HuH-7 (cell line): ENCODE measurements at regions not wholly inside any gene's neighbourhood (a gene's known extent, or its start where the extent isn't known, plus 50 kb on each side); places are given as distances from the start of the nearest gene placed in this dataset.
"Not testable (repeated sequence)": the region's sequence is repeated elsewhere in the genome, so short reads cannot be mapped to it uniquely, and the experiment has no call there.

Experiments
- DNase-seq: peaks from one replicate; pipeline ENCODE4 v3.0.0; 2011; ENCODE audit warnings: low spot score

DNA sequence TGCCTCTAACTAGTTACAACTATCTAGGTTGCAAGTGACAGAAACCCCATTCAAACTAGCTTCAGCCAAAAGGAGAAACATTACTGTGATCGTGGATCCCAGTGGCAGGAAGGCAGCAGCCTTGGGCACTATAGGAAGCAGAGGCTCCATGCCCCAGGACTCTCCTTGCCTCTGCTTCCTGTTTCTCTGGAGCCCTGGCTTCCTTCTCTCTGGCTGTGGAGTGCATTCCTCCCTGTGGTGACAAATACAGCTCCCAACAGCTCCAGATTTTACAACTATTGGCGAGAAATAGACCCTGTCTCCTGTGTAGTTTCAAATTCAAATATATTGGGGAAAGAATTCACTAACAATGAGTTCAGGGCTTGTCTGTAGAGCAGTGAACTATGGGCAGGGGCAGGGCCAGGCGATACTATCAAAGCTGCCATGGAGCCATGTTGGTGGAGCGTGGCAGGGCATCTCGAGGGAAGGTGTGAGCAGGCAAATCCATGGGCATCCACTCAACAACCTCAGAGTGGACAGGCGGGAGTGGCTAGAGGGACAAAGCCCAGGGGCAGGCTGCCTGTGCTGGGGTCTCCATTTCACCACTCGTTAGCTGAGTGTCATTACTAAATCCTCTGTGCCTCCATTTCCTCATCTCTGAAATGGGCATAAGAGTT, 189.5 kb downstream of the ERCC6L2 start:
- no peak for DNase-seq

DNA sequence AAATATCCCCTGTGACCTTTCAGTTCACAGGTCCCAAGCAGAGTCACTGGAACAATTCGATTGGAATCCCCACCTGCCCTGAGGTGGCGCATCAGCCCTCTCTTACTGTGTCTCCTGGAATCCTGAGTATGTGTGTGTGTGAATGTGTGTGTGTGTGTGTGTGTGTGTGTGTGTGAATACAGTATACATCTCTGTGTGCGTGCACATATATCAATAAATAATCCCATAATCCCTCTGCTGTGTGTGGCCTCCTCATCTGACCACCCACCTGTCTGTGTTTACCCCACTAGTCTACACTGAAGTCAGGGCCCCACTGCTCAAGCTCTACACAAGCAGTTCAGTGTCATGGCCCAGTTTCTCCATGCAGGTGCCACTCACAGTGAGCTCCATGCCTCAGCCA, 187.4 kb downstream of the ERCC6L2 start:
- no peak for DNase-seq

DNA sequence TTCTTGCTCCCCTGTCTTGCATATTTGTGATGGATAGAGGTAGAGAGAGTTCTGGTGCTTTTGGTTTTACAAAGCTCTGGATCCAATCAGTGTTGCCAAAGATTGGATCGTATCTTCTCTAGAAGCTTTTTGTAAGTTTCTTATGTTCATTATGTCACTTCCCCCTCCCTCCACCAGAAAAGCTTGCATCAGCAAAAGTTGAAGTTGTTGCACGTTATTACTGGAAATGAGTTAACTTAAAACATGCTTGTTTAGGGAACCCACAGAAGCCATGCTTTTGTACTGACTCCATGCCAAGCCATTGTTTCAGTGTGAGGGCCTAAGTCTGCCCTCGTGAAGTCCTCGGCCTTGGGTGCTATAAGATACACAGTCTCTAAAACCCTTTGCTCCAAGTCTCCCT, 186.5 kb downstream of the ERCC6L2 start:
- no peak for DNase-seq

DNA sequence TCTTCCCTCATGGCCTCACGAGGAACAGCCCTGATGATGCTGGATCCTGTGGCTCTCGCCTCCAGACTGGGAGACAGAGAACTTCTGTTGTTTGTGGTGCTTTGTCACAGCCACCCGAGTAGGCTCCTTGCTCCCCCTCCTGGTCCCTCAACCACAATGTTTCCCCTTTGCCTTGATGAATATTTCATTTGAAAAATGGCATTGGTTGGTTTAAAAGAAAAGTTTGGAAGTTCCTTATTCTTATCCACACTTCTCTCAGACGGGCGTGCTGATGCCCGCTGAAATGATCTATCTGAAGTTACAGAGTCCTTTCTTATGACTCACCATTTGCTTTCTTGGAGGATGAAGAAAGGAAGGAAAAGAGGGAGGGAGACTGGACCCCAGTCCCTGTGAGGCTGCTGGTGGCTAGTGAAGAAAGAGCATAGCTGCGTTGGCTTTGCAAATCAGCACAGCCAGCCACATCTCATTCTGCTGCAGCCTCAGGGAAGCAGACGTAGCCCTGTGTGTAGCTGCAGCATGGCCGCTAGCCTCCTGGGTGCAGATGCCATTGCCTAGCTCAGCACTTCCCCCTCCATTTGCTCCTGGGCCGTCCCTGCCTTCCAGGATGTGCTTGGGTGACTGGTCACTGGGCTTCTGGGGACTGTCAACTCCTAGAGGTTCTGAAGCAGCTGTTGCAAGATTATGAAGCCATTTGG, 185.9 kb downstream of the ERCC6L2 start:
- DNase-seq, result peak; percentile 68

DNA sequence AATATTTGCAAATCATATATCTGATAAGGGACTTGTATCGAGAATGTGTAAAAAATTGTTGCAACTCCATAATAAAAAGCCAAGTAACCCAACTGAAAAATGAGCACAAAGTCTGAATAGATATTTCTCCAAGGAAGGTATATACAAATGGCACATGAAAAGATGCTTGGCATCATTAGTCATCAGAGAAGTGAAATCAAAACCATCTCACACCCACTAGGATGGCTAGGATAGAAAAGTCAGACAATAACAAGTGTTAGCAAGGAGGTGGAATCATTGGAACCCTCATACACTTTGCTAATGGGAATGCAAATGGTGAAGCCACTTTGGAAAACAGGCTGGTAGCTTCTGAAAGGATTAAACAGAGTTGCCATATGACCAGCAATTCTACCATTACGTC, 182.7 kb downstream of the ERCC6L2 start:
- no peak for DNase-seq

DNA sequence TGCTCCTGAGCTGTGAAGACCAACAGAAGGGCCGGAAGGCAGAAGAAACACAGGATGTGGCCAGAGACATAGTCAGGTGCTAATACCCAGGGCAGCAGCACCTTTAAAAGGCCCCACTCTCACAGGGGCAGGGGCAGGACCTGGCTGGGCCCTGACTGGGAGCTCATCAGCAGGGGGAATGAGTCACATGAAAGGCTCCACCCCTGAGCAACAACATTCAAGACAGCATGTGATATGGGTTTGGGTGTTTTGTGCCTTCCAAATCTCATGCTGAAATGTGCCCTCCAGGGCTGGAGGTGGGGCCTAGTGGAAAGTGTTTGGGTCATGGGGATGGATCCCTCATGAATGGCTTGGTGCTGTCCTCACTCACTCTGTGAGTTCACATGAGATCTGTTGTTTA, 181.7 kb downstream of the ERCC6L2 start:
- no peak for DNase-seq

DNA sequence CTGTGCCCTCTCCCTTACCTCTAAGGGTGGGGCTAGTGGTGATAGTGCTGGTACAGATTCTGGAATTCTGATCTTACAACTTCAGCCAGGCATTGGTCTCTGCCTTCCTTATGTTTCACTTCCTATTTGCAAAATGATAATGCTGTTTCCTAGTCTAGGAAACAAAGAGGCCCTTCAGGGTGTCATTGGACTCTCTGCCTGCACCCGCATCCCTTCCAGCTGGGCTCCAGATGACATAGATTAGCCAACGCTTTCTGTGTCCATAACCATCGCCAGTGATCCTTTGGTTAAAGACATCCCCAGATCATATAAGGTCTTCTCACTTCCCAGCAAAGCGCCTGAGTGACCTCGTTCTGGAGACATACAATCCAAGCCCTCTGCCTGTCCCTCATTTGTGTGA, 180.7 kb downstream of the ERCC6L2 start:
- no peak for DNase-seq

DNA sequence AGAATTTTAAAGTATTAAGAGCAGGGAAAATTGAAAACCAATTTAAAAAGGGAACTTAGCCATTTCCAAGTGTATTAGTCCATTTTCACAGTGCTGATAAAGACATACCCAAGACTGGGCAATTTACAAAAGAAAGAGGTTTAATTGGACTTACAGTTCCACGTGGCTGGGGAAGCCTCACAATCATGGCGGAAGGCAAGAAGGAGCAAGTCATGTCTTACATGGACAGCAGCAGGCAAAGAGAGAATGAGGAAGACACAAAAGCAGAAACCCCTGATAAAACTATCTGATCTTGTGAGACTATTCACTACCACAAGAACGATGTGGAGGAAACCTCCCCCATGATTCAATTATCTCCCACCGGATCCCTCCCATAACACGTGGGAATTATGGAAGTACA, 178.8 kb downstream of the ERCC6L2 start:
- not testable (repeated sequence) for DNase-seq

DNA sequence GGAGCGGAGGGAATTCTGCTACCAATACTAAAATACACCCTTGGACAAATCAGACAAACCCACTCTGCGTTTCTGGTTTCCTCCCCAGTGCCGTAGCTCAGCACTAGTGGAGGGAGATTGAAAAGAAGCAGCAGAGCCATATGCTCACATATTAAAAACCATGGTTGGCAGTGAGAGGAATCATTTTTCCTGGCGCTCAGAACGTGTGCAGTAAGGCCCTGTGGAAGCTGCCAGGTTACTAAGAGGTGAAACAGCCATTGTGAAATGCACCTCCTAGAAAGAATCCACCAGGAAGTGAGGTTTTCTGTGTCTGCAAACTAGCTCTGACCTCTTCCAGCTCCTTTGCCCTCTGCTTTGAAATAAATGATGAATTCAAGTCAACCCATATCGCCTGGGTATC, 177.2 kb downstream of the ERCC6L2 start:
- no peak for DNase-seq

DNA sequence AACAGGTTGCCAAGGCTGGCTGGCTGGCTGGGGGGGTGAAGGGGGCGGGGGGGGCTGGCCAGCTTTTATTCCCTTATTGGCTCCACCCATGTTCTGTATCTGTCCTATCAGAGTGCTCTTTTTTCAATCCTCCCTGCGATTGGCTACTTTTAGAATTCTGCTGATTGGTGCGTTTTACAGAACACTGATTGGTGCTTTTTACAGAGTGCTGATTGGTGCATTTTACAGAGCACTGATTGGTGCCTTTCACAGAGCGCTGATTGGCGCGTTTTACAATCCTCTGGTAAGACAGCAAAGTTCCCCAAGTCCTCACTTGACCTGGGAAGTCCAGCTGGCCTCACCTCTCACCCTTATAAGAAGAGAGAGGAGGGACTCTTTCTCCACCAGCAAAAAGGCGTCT, 175.9 kb downstream of the ERCC6L2 start:
- DNase-seq, result no peak

DNA sequence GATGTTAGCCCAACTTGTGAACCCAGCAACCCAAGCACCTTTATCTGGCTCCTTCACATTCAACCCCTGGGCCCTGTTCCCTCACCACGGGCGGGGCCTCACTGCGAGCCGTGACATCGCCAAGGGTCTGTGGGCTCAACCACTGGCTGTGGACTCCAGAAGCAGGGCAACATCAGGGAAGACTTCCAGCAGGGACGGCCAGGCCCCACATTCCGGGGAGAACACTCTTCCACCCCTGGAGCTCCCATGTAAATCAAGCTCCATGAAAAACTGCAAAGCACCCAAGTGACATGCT, 175.3 kb downstream of the ERCC6L2 start:
- no peak for DNase-seq

DNA sequence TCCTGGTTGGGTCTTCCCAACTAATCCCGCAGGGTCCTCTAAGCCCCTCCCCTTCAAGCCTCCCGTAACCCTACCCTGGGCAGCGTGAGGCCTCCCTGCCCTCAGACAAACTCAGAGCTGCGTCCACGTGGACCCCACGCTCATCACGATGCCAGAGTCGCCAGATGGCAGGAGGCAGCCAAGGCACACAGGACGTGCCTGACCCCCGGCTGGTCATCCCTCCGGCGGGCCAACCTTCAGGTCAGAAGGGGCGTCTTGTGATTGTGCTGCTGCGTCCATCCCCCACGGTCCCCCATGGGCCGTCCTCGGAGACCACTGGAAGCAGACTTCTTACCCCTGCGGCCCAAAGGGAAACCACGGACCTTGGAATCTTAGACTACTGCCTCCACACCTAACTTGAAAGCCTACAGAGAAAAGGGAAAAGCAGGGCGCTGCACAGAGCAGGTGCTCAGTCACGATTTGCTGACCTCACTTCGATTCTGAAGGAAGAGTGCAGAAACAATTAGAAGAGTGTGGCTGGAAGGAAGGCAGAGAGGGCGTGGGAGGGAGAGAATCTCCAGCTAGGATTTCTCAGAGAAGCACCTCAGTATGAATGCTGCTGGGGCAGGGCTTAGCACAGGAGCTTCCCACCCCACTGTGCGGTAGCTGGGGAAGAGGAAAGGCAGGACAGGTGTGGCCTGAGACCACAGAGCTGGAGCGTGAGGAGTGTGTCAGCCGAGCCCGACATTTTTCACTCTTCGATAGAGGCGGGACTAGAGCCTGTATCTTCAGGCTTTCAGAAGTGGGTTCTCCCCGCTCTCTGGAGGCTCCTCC, 174.8 kb downstream of the ERCC6L2 start:
- no peak for DNase-seq

DNA sequence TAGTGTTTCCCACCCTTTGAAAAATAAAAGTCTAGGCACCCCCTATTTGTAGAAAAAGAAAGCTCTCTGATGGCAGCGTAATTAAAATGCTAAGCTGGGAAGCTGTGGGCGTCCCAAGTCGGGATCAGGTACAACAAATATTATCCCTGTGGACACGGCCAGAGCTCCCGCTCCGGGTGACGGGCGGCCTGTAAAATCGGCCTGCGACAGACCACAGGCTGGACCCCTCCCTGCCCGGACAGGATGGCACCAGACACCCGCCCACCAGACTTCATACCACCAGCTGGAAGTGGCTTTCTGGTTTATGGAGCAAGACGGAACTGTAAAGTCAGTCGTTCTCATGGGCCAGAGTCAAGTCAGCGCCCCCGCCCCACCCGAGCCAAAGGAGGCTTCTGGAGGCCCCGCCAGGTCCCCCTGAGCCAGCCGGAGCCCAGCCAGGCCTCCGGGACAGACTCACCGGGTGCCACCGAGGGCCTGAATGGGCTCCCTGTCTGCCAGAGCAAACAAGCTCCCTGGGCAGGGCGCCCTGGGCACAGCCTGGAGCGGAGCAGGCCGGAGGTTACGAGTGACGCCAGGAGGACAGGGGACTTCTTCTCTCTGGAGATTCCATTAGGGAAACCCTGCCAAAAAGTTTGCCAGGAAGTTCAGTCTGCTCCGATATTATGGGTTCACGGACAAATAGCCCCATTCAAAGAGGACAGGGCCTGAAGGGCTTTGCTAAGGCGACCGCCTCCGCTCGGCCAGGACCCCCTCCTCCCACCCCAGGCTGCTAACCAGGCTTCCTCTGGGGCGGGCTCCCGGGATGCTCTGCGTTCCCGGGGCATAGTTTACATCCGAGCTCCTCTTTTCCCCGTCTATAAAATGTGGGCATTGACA, 173.7 kb downstream of the ERCC6L2 start:
- DNase-seq, result no peak

DNA sequence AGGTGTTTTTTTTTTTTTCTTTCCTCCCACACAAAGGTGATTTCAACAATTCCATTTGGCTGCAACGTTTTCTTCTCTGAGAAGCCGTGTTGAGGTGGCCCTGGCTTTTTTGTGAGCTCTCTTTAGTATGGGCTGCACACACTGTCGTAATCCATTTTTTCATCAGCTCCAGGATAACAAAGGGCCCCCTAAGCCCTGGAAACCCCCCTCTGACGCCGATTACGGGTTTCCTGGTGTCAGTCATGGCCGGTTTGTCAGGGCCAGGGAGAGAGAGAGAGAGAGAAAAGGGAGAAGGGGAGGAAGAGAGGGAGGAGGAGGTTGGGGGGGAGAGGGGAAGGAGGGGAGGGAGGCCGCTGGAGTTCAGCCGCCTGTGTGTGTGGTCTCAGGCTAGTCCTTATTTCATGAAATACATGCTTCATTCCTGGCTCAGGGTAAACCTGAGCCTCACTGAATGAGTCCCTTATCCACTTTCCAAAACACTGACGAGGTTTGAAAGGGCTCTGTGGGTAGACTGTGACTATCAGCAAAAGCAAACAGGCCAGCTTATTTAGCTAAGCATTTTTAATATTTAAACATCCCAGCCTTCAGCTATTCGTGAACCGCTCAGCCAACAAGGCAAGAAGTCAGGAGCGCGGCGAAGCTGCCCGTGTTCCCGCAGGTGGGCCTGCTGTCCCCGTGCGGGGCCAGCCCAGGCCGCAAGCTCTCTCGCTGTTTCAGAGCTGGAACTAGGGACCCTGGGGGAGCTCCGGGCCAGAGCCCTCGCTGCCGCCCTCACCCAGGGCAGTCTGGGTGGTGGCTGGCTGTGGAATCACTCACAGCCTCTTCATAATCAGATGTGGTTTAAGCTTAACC, 172.8 kb downstream of the ERCC6L2 start:
- peak; percentile 36 for DNase-seq

DNA sequence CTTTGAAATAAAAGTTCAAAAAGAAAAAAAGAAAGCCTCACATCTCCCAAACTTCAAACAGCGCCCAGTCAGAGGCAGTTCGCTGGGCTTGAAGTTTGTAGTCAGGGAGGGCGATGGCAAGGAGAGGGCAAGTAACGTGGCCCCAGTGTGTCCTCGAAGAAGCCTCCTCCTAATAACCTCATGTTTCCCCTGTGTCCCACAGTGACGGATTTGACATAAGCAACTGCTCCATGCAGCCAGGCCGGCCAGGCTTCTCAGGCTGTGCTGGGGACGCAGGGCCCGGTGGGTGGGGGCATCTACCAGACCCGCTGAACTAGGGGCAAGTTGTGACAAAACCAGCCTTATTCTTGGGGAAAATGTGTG, 172.2 kb downstream of the ERCC6L2 start:
- DNase-seq, result no peak

DNA sequence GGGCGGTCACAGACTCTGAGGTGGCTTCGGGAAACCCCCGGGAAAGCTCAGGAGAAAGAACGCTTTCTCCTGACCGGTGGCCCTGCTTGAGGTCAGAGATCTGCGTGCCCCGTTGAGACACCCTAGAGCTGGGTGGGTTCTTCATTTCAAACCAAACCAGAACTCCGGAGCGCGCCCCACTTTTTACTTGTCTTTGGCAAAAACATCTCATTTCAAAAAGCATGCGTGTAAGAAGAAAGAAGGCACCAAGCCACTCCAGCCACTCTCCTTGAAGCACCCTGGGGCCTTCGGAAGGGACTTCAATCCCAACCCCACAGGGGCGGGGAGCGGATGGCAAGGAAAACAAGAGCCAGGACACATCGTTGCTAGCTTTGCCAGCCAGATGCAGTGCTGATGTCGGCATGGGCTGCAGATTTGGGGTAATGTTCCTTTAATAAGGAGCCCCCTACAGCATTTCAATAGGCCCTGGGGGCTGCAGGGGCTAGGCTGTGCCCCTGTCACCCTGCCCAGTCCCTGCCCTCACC, 171.7 kb downstream of the ERCC6L2 start:
- no peak for DNase-seq

DNA sequence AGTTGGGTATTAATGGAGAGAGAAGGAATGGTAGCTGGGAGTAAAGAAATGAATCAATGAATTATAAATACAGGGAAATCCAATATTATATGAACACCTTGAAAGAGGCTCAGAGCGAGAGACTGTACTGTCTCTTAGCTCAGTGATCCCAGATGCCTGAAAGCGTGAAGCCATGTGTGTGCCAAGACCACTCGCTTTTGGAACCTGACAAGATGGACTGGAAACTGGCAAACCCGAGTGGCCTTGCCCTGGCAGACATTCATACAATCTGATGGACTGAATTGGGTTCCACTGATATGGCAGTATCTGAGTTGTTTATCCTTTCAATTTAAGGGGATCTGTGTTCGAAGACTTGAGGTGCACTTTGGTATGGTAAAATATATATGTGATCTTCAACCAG, 170.3 kb downstream of the ERCC6L2 start:
- DNase-seq, result no peak

DNA sequence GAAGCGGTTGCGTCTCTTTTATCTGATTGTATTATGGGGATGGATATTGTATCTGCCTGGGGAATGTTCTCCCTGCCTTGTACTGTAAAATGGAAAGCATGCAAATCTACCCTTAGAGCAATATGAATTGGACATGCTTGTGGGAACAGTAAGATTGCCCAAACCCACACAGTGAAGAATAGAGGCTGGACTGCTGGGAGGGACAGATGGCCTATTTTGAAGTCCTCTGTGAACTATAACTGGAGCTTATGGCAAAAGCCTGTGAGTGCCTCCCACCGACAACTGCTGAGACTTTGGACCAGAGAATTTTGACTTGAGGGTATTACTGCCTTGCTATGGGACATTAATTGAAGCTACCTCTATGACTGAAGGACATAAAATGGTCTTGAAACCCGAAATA, 168.9 kb downstream of the ERCC6L2 start:
- DNase-seq, result no peak

DNA sequence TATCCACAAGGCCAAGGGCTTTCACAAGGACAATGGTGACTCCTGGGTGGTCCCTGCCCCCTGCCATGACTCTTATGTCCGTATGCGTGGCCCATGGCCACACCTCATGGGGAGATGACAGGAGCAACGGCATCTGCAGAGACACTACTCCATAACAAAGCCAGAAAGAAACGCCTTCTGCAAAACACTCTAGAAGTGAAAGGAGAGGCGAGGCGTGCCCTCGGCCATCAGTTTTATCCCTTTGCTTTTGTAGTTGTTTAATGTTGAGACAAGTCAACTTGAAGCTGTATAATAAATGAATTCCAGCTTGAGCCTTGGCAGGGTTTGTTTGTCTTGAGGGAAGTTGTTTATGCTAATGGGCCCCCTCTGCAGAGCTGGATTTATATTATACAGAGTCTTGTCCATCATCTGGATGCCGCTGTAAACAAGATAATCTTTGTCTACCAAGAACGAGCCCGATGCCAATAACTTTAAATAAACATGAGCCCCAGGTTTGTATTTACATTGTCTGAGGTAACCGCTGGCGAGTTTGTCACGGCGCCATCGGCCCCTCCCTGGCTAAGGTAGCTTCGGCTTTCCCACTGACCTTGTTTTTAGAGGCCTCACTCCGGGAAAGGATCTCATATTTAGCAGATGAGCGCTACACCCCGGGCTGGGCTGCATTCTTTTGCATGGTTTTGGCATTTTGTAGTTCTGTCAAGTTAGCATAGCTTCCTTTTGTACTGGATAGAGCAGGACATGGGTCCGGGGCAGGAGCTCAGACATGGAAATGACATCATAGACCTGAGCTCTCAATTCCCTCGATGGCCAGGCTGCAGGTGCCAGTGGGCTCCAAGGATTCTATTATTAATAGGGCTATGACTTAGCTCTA, 165.3 kb downstream of the ERCC6L2 start:
- DNase-seq, result no peak

DNA sequence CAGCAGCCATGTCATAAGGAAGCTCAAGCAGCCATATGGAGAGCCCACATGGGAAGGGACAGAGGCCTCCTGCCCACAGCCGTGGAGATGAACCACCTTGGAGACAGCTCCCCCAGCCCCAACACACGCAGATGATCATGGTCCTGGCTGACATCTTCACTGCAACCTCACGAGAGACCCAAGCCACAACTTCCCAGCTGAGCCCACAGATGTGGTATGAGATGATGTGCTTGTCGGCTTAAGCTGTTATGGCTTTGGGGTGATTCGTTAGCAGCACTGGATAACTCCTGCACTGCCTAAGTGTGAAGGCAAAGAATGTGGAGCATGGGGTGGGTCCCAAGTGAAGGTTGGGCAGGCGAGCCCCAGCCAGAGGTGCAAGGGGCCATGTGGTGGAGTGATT, 163.4 kb downstream of the ERCC6L2 start:
- DNase-seq, result no peak
